ENCODE measurements at regions not wholly inside any gene's neighbourhood (a gene's known extent, or its start where the extent isn't known, plus 50 kb on each side); places are given as distances from the start of the nearest gene placed in this dataset.

GRCh38 chr1:30100524-30100862 is 622.9 kb downstream of the MATN1 start:
- Histone ChIP-seq H3K27ac (ENCODE audit: control insufficient read depth, insufficient read depth) (no peak overlapping the region), H3K4me2 (ENCODE audit: control insufficient read depth, insufficient read depth) (no peak overlapping the region), H2AFZ (ENCODE audit: control insufficient read depth, low read depth, low read length) (no peak overlapping the region), H4K20me1 (ENCODE audit: control insufficient read depth, insufficient read depth) (no peaks in the 10 kb centered on the region), H3K9ac (ENCODE audit: control insufficient read depth, insufficient read depth, low read length) (no peak overlapping the region), H3K9me3 (replicated peaks; ENCODE audit: control insufficient read depth, insufficient read depth, low read length) (no peaks in the 10 kb centered on the region), H3K79me2 (ENCODE audit: control insufficient read depth, insufficient read depth, low read length) (no peaks in the 10 kb centered on the region), H3K36me3 (ENCODE audit: control insufficient read depth in 2 of 2, insufficient read depth in 2 of 2, low read length in 1 of 2) (no peaks in the 10 kb centered on the region), H3K4me3 (no peak overlapping the region), H3K4me1 (ENCODE audit: control insufficient read depth, insufficient read depth, low read length) (no peaks in the 10 kb centered on the region), H3K27me3 (replicated peaks in 1 of 2; ENCODE audit: control insufficient read depth in 2 of 2, insufficient read depth in 2 of 2, low read length in 1 of 2) (no peaks in the 10 kb centered on the region)
- WGBS (ENCODE audit: insufficient coverage, insufficient replicate concordance, low lambda C conversion rate, missing lambda C conversion rate), result 29% methylated on average over 3 of the region's 4 CpGs
- ChIA-PET SMC1A (ENCODE audit: uncharacterized antibody, unreplicated experiment) (no interaction called here), CTCF (no interaction called here), POLR2A (no interaction called here), RAD21 (ENCODE audit: unreplicated experiment) (no interaction called here)
- in situ Hi-C loops (cut with MboI), result no loop called here
- no peak for TF ChIP-seq ZNF384 (IDR thresholded peaks at IDR 0.05; ENCODE audit: borderline replicate concordance, low read depth, low read length)
- ATAC-seq (no peak), DNase-seq (ENCODE audit: low read depth, low spot score) (no peak), FAIRE-seq (no peak)
- intact Hi-C loops (cut with micrococcal nuclease; ENCODE audit: unreplicated experiment), result no loop called here
- no TSS peak for BruUV-seq (replicated peaks)

- 50% methylated on average over 24 of the region's 24 CpGs for WGBS (ENCODE audit: insufficient coverage, insufficient replicate concordance, low lambda C conversion rate, missing lambda C conversion rate)
- ChIA-PET SMC1A (ENCODE audit: uncharacterized antibody, unreplicated experiment) (no interaction called here), RAD21 (ENCODE audit: unreplicated experiment) (no interaction called here), CTCF (no interaction called here), POLR2A (no interaction called here)
- FAIRE-seq, result no peak
- Histone ChIP-seq H3K36me3 (ENCODE audit: control insufficient read depth in 2 of 2, insufficient read depth in 2 of 2, low read length in 1 of 2) (no peaks in the 10 kb centered on the region), H3K9me3 (replicated peaks; ENCODE audit: control insufficient read depth, insufficient read depth, low read length) (no peaks in the 10 kb centered on the region; the same call in 2 of the 3 replicates), H3K4me1 (ENCODE audit: control insufficient read depth, insufficient read depth, low read length) (no peaks in the 10 kb centered on the region), H3K9ac (ENCODE audit: control insufficient read depth, insufficient read depth, low read length) (no peak overlapping the region), H3K79me2 (ENCODE audit: control insufficient read depth, insufficient read depth, low read length) (no peaks in the 10 kb centered on the region), H4K20me1 (ENCODE audit: control insufficient read depth, insufficient read depth) (no peaks in the 10 kb centered on the region), H3K4me3 (no peak overlapping the region), H3K4me2 (ENCODE audit: control insufficient read depth, insufficient read depth) (no peak overlapping the region), H3K27me3 (replicated peaks in 1 of 2; ENCODE audit: control insufficient read depth in 2 of 2, insufficient read depth in 2 of 2, low read length in 1 of 2) (no peaks in the 10 kb centered on the region), H3K27ac (ENCODE audit: control insufficient read depth, insufficient read depth) (no peak overlapping the region), H2AFZ (ENCODE audit: control insufficient read depth, low read depth, low read length) (no peak overlapping the region)
- BruUV-seq (replicated peaks), result no TSS peak
- in situ Hi-C loops (cut with MboI), result no loop called here
- ATAC-seq, result no peak
- intact Hi-C loops (cut with micrococcal nuclease; ENCODE audit: unreplicated experiment), result no loop called here
- no peak for DNase-seq (ENCODE audit: low read depth, low spot score)
- TF ChIP-seq MEF2B (IDR thresholded peaks at IDR 0.05; ENCODE audit: partially characterized antibody, poor library complexity, severe bottlenecking) (no peak), TAF1 (IDR thresholded peaks at IDR 0.05; ENCODE audit: borderline replicate concordance, low read depth, low read length) (no peak), PAX8 (IDR thresholded peaks at IDR 0.05) (no peak), ZBTB4 (CRISPR knock-in tag; IDR thresholded peaks at IDR 0.05) (no peak), KDM1A (IDR thresholded peaks at IDR 0.05; ENCODE audit: borderline replicate concordance) (no peak), RELB (IDR thresholded peaks at IDR 0.05; ENCODE audit: low read depth) (no peak), MYB (IDR thresholded peaks at IDR 0.05; ENCODE audit: borderline replicate concordance, low read depth, low read length) (no peak), NKRF (conservative IDR thresholded peaks at IDR 0.05) (no peak), KLF5 (IDR thresholded peaks at IDR 0.05; ENCODE audit: partially characterized antibody) (no peak)
Measured at GRCh38 chr1:30099587-30100523, 623.5 kb downstream of the MATN1 start.
